ENCODE measurements at regions not wholly inside any gene's neighbourhood (a gene's known extent, or its start where the extent isn't known, plus 50 kb on each side); places are given as distances from the start of the nearest gene placed in this dataset.

DNA sequence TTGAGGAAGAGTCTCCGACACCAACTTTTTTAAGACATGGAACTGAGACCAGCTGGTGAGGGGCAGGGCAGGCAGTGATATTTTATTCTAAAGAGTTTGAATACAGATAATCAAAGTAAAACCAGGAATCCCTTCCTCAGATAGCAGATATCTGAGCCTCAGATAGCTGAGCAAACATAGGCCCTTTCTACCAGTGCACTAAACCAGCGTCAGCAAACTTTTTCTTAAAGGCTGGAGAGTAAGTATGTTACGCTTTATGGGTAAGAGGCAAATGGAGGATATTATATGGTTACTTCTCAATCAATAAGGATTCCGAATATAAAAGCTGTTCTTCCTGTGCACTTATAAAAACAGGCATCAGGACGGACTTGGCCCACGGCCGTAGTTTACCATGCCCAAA lies 73.9 kb downstream of the WNT5A start:
- DNase-seq (ENCODE audit: low read depth, low spot score): no peak

DNA sequence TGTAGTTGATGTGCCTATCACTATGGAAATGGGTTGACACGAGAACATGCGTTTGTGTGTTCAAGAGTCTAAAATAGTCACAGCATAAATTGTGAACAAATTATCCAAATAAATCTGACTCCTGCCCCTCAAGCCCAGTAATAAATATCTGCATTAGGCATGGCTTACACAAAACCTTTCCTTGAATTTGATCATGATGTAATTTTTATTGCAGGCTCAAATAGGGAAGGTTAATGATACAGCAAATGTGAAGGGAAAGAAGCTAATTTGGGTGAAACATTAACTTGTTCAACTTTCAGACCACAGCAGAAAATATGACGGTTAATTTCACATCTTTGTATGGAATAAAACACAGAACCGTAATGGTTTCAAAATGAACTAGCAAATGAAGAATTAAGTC lies 74.6 kb downstream of the WNT5A start:
- no peak for DNase-seq (ENCODE audit: low read depth, low spot score)

DNA sequence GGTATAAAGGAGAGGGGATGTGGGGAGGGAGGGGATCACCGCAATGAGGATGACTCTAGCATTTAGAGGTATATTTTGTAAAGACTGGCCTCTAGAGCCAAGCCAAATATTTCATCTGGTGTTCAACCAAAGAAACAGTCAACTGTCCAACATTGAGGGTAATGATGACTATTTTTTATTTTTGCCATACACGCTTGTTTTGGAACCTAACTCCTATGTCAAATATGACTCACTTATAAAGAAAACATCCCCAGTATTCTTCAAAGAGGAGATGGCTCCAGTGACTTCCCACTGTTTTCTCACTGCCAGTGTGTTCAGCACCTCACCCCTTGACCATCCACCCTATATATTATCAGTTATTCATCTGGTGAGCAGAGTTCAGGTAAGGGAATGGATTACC lies 77.3 kb downstream of the WNT5A start:
- no peak for DNase-seq (ENCODE audit: low read depth, low spot score)

DNA sequence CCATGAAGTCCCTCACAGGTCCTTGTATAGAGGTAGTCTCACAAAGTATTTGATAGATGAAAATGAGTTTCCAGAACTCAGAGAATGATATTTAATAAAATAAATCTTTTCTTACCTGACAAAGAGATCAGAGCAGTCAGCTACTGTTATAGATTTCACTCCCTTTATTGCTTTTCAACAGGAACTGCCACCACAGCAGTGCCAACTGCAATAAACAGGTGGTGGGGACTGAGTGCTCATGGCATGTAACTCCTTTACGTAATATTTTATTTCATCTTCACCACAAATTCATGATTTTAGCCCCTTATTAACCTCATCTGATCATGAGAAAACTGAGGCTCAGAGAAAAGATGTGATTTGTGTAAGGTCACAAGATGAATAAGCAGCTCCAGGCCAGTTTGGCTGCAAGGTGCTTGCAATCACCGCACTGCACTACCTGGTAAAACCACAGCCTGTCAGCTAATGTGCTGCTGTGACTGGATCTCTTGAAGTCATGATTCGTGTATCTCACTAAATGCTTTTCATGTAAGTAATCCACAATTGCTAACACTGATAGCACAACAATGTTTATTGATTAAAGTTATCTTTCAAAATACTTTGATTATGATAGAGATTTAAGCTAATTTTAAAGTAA lies 78.8 kb downstream of the WNT5A start:
- no peak for DNase-seq (ENCODE audit: low read depth, low spot score)

DNA sequence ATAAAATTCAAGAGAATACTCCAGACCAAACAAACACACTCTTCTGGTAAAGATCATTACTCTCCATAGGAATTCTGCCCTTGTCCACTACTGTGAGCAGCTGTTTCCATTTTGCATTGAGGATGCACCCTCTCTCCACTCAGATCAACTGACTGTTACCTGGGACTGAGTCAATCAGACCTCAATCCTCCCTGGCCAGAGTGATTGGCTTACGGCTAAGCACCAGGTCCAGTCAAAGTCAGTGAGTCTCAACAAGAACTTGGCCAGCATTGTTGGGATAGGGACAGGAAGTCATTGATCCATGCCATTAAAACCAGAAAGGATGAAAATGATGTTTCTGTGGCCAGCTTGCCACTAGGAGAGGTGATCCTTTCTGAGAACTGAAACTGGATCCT lies 79.7 kb downstream of the WNT5A start:
- no peak for DNase-seq (ENCODE audit: low read depth, low spot score)

DNA sequence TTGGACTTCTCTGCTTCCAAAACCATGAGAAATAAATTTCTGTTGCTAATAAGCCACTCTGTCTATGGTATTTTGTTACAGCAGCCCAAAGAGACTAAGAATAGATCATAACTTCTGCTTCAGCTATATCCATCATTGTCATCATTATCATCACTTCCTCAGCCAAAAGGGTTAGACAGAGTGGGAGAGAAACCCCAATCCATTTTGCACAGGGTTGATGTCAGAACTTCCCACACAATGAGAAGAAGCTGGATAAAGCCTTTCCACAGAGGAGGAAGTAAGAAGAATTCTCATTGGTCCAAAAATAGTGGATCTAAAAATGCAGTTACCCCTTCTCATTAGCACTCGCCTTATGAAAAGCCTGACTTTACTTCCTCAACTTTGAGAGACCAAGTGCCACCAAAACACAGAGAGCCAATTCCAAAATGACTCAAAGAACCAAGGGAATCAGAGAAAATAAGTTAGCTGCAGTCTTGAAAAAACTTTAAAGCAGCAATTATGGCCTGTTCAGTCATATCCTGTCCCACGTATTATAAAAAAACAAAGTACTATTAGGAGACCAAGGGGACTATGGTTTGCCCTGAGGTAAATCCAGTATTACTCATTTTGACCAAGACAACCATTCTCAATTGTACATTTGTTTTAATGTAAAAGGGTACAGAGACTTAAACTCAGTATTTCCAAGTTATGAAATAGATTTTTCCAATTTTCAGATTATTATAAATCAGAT lies 80.2 kb downstream of the WNT5A start:
- no peak for DNase-seq (ENCODE audit: low read depth, low spot score)

DNA sequence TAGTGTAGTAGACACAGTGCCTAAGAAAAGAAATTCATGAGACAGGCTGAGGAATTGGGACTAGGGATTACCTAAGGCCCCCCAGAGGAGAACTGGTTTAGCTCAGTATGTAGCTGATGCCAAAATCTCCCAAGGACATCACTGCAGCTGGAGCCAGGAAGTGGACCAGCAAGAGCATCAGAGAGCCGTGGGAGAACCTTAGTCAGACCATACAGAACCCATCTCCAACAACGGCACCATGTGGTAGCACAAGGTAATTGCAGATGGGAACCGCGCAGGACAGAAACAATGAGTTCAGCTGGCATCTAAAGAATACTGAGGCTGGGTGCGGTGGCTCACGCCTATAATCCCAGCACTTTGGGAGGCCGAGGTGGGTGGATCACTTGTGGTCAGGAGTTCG lies 81.7 kb downstream of the WNT5A start:
- DNase-seq (ENCODE audit: low read depth, low spot score): peak; percentile 76

DNA sequence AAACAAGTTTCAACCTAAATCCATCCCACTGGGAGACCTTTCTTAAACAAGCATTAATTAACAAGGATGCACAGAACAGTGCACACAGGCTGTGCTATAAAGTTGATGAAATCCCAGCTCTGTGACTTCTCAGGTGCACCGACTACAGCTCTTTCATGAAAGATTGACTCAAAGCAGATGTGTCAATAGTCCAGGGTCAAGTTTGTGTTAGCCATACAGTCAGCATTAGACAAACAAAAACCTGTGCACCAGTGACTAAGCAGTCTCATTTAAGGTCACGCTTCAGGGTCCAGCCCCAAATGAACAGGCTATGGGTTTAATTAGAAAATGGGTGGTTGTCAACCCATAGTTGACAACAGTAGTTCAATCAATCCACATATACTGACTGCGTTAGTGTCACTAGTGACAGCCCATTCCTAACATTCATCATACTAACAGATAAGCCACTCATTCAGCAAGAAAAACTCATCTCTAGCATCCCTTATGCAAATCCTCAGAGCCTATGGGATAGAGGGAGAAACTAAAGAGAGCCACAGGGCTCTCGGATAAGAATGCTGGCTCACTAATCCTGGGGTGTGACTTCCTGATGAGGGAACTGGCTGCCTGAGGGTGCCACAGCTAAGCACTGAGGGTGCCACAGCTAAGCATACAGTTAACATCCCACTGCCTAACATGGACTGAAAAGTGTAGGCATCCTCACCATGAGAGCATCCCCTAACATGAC lies 84.1 kb downstream of the WNT5A start:
- DNase-seq (ENCODE audit: low read depth, low spot score): no peak

DNA sequence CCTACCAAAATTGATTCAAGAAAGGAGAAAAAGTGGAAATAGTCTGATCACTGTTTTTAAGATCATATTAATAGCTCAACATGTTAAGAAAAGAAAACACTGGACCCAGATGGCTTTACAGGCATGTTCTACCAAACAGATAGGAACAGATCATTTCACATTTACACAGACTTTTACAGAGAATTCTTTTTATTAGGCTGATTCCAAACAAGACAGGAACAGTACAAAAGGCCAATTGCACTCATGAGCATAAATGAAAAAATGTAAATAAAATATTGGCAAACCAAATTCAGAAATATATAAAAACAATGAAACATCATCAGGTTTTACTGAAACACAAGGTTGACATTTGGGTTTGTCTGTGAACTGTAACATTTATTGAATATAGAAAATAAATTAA lies 106.5 kb downstream of the WNT5A start:
- no peak for DNase-seq (ENCODE audit: low read depth, low spot score)

DNA sequence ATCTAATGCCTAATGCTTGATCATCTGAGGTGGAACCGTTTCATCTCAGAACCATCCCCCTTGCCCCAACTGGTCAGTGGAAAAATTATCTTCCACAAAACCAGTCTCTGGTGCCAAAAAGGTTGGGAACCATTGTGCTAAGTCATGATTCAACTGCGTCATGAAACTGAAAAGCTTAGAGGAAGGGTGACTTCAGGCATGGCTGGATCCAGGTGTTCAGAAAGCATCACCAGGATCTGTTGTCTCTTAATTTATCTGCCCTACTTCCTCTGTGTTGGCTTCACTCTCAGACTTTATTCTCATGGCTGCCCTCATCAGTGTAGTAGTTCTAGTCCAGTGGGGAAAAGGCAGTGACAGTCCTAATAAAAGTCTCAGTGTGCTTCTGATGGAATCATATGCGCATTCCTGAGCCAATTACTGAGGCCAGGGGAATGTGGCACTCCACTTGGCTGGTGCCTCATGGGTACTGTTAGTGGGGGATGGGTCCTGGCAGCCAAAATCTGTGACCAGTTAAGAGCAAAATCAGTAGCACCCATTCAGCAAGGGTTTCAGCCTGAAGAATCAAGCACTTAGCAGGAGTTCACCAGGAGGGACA lies 110.3 kb downstream of the WNT5A start:
- no peak for DNase-seq (ENCODE audit: low read depth, low spot score)

DNA sequence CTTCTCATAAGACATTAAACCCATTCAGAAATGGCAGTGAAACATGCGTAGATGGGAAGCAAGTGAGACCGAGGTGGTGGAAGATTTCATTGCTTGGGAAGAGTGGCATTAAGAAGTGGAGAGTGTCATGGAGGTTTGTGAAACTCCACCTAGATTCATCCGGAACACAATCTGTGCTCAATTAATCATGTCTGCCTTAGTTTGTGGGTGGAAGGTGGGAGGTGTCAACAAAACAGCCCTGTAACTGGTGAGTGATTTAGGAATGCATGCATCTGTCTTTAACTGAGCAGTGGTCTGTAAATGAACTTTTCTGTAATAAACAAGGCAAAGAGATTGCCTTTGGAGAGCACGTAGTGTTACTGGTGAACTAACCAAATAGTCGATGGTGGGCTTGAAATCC lies 113.7 kb downstream of the WNT5A start:
- no peak for DNase-seq (ENCODE audit: low read depth, low spot score)

DNA sequence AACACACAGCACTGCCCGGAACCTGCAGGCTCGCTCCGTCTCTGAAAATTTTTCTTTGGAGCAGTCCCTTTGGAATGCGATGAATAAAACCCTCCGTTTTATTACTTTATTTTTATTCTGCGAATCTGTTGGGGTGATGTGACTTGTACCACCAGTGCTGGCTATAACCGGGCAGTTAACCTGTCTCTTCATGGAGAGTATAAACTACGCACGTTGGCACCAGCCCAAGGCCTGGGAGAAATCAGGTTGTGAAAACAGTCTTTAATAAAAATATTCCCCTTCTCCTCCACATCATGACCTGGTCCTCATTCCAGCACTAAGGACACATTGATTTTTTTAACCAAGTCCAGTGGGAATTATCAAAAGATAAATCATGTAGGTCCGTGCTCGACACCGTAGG lies 116.8 kb downstream of the WNT5A start:
- DNase-seq (ENCODE audit: low read depth, low spot score): no peak

DNA sequence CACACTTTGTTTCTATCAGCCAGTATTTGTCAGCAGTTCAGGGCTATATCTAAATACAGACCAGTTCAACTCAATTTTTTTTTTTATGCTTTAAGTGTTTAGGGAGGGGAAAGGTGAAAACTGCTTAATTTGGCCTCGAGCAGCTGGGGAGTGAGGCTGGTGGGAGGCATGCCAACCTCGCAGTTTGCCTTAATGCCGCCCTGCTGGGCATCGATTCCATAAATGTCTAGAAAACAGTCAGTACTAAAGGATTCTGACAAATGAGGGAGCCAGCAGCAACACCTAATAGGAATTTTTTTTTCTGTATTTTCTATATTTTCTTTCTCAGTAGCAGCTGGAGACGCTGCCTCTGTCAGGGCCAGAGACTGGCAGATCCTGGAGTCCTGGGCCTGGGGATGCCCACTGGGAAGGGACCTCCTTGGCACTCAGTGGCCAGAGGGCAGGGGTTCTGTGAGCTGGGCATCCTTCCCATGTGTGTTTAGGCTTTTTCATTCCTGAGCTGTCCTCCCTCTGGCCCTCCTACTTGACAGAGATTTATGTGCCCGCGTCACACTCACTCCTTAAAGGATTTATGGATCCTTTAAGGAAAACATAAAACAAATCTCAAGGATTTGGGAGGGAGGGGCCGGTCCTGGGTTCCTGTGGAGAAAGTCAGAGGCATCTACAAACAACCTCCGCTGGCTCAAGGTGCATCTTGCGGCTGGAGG lies 117.8 kb downstream of the WNT5A start:
- DNase-seq (ENCODE audit: low read depth, low spot score): no peak

DNA sequence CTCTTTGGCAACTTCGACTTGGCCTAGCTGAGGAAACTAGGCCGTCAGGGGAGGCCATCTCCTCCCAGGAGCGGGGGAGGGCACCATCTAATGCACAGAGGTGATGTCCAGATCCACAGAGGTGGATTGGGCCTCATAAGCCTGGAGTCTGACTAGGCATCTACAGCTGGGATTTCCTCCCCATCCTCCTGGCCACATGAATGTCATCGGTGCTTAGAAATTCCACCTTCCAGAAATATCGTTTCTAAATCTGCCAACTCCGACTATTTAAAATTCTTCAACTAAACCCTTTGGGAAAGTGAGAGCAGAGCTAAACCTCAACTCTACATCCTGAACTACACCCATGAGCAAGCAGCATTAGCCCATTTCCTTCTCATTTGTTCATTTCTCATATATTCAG lies 118.7 kb downstream of the WNT5A start:
- no peak for DNase-seq (ENCODE audit: low read depth, low spot score)

DNA sequence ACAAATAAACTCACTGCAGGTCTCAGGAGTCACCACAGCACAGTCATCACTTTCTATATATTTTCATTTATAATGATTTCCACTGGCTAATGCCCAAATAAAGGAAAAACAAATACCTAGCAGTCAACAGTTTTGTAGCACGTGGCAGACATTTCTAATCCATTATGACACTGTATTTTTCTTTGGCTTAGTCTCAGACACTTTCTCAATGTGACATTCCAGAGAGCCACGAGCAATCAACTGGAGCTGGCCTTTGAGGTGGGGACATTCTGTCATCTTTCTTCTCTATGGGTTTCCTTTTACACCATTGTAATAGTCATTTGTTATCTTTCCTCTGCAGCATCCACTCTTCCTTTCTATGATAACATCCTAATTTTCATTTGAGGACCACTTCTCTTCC lies 119.7 kb downstream of the WNT5A start:
- no peak for DNase-seq (ENCODE audit: low read depth, low spot score)

DNA sequence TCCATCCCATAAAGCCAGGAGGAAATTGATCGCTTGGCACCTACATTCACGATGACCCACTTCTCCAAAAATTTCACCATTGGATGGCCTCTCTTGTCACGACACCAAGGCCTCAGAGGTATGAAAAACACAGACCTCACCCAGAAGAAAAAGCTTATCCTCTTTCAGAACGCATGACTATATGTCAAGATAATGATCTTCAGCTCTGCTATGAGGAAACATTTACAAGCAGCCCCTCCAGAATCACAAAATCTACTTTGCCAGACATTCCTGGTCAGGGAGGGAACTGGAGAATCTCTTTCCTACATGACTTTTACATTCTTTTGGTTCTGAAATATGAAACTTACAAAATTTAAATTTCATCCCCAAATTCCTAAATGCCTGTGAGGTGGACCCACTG lies 122.7 kb downstream of the WNT5A start:
- no peak for DNase-seq (ENCODE audit: low read depth, low spot score)

DNA sequence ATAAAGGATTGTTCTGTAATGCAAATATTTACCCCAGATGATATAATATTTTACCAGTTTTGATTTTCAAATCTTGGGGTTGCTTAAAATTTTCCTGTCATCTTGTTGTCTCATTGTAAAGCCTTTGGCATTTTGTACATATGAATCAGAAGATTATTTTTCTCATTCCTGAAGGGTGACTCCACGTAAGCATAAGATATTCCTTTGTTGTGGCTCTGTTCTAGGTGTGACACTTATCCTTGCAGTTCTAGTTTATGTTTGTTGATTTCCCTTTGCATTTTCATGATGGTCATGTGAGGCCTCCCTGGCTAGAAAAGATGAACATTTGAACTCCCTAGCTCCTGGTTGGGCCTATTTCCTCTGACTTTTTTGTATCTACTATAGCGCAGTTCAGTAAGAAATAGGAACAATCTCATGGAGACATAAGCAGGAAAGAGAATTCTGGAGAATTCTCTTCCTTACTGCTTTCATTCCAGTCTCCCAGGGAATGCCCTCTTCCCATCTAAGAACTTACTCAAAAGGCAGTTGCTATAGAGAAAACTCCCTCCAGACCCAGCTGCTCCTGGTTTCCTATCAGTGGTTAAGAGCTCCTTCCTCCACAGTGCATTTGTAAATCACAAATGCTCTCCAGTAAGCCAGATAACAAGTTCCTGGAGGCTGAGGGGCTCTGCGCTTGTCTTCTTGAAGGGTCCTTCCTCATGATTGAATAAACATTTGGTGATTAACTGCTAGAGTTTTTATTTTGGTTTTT lies 124.7 kb downstream of the WNT5A start:
- DNase-seq (ENCODE audit: low read depth, low spot score): no peak

DNA sequence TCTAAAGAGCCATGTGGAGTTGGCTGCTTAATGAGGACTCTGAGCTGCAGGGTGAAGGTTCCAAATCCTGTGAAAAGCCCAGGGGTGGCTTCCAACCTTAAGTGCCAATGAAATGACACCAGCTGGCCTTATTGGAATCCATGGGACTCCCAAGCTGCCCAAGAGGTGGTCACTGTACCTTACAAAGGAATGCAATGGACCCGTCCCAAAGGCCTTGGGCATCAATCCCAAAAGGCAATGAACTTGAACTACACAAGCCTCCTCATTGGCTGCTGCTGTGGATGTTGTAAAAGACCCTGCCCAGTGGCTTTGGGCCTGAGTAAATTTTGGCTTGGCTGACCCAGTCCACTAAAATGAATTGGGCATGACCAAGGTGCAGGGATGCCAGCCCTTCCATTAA lies 129.3 kb downstream of the WNT5A start:
- no peak for DNase-seq (ENCODE audit: low read depth, low spot score)

DNA sequence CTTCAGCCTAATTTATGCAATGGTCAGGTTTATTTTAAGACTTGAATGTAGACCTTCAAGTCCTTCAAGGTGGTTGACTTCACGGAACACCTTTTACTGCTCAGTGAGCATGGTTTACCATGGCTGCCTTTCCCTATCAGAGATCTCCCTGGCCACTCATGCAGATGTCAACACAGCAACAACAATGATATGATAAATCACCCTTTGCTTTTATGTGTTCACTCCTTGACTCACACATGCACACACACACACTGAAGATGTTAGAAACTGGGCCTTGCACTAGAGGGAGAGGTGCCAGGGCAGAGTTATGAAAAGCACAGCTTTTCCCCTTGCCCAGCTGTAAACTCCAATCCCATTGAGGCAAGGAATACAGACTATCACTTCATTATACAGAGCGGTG lies 134.4 kb downstream of the WNT5A start:
- DNase-seq (ENCODE audit: low read depth, low spot score): no peak

DNA sequence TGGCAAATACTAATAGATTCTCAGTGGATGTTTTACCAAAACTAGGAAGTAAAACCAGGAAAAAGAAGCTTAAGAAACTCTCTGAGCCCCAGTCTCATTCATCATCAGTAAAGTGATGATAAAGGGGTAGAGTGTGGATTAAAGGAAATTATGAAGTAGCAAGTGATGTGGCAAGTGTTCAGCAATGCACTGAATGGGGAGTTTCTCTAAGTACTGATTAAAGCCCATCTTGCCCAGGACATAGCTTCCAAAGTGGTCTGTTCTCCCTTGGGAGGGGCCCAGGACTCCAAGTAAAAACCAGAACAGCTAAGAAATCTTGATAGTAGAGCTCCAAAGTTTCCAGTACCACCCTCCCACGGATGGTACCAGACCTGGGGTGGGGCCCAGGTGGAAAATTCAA lies 137.3 kb downstream of the WNT5A start:
- no peak for DNase-seq (ENCODE audit: low read depth, low spot score)
